NCI-H2196 treated with DMSO at 0.1 percent for 48 hours (cell line): ENCODE measurements at regions not wholly inside any gene's neighbourhood (a gene's known extent, or its start where the extent isn't known, plus 50 kb on each side); places are given as distances from the start of the nearest gene placed in this dataset.
"Not testable (repeated sequence)": the region's sequence is repeated elsewhere in the genome, so short reads cannot be mapped to it uniquely, and the experiment has no call there.

Source experiments
- DNase-seq: peaks from one replicate; lab custom pipeline; 2025; ENCODE audit not compliant: unreplicated experiment; lab: John Stamatoyannopoulos, UW

GRCh38 chr6:142016666-142017065, 116.1 kb upstream of the GJE1 start:
- DNase-seq = not testable (repeated sequence)

GRCh38 chr6:142015463-142015862, 117.3 kb upstream of the GJE1 start:
- not testable (repeated sequence) for DNase-seq

- DNase-seq = no peak
Measured at GRCh38 chr6:142015011-142015410, 117.7 kb upstream of the GJE1 start.

- DNase-seq = no peak
Measured at GRCh38 chr6:142014515-142014914, 118.2 kb upstream of the GJE1 start.

- DNase-seq = no peak
Measured at GRCh38 chr6:142013875-142014495, 118.7 kb upstream of the GJE1 start.

- no peak for DNase-seq
Measured at GRCh38 chr6:142013287-142013686, 119.4 kb upstream of the GJE1 start.

GRCh38 chr6:142011775-142012174, 121.0 kb upstream of the GJE1 start:
- no peak for DNase-seq

- no peak for DNase-seq
Measured at GRCh38 chr6:142011156-142011555, 121.6 kb upstream of the GJE1 start.

GRCh38 chr6:142009647-142010046, 123.1 kb upstream of the GJE1 start:
- no peak for DNase-seq

- DNase-seq = no peak
Measured at GRCh38 chr6:142008781-142009180, 123.9 kb upstream of the GJE1 start.

GRCh38 chr6:142008016-142008735, 124.5 kb upstream of the GJE1 start:
- no peak for DNase-seq

GRCh38 chr6:142005021-142005420, 127.7 kb upstream of the GJE1 start:
- no peak for DNase-seq

- no peak for DNase-seq
Measured at GRCh38 chr6:142002825-142003405, 129.8 kb upstream of the GJE1 start.

- DNase-seq = no peak
Measured at GRCh38 chr6:141996823-141997222, 135.9 kb upstream of the GJE1 start.

- no peak for DNase-seq
Measured at GRCh38 chr6:141992109-141992508, 140.6 kb upstream of the GJE1 start.

GRCh38 chr6:141990840-141991239, 141.9 kb upstream of the GJE1 start:
- no peak for DNase-seq

- DNase-seq = no peak
Measured at GRCh38 chr6:141989706-141989959, 143.1 kb upstream of the GJE1 start.

- no peak for DNase-seq
Measured at GRCh38 chr6:141988954-141989705, 143.6 kb upstream of the GJE1 start.

GRCh38 chr6:141988327-141988726, 144.4 kb upstream of the GJE1 start:
- DNase-seq = no peak

- no peak for DNase-seq
Measured at GRCh38 chr6:141986457-141986856, 146.3 kb upstream of the GJE1 start.

GRCh38 chr6:141981190-141981589, 151.5 kb upstream of the GJE1 start:
- no peak for DNase-seq

- no peak for DNase-seq
Measured at GRCh38 chr6:141977782-141978181, 154.9 kb upstream of the GJE1 start.
